GM08714 (cell line): ENCODE measurements at regions not wholly inside any gene's neighbourhood (a gene's known extent, or its start where the extent isn't known, plus 50 kb on each side); places are given as distances from the start of the nearest gene placed in this dataset.

Source experiments
- H3K4me3 ChIP-seq: fragments of 200-500 bp; sonication (Bioruptor generic); 2 replicates; pipeline ENCODE4 v1.5.1; 2014; ENCODE audit warnings: mild to moderate bottlenecking, low read length, inconsistent platforms
- ZNF274 ChIP-seq: IDR thresholded peaks from 2 replicates; pipeline ENCODE4 v1.6.1; 2012; ENCODE audit warnings: mild to moderate bottlenecking, low read depth, low read length

DNA sequence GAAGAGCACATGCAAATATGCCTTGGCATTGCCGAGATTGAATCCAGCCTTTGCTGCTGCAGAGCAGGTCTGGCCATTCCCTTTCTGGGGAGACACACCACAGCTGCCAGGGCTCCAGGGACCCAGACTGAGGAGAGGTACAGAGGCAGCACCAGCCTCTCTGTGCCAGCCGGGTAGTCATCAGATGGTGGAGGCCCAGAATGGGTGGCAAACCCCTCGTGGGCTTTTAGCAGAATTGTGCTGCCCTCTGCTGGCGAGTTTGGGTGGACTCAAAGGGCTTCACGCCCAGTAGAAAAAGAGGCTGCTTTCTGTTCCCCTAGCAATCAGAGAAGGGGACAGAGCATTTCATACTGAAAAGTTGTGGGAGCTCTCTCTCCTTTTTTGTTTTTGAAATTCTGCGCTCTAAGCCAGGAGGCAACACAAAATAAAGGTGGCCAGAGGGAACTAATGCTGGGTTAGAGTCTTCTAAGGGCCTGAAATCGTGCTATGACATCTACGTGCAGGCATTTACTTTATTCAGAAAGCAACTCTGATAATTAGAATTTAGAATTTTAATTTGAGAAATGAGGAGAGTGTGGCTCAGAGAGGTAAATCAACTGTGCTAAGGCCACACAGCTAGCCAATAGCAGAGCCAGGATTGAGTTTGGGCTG lies 158.8 kb upstream of the NAV2 start:
- no peak for TF ChIP-seq ZNF274
- H3K4me3 ChIP-seq = no peak overlapping the region

DNA sequence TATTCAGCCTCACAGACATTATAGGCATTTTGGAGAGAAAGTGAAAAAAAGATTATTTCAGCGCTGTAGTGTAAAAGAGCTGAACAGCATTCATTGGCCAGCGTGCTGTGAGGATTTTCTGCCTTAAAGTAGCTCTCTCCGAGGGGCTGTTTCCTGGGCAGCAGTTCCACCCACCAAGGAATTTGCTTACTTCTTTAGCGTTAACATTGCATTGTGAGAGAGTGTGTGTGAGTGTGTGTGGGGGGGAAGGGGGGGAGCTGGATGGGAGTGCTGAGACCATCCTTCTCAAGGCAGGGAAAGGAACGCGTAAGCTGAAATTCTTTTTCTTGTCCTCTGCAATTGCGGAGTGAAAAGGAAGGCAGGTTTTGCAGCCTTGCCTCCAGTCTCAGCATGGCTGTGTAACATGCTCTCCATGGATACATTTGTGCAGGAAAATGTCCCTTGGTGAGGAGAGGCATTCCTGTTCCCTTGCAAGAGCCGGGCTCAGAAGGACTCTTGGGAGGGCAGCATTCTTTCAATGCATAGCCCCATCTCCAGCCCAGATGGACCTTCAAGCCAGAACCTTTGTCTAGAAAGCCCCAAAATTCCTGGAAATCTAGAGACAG lies 159.9 kb upstream of the NAV2 start:
- no peak for TF ChIP-seq ZNF274
- no peak overlapping the region for H3K4me3 ChIP-seq

DNA sequence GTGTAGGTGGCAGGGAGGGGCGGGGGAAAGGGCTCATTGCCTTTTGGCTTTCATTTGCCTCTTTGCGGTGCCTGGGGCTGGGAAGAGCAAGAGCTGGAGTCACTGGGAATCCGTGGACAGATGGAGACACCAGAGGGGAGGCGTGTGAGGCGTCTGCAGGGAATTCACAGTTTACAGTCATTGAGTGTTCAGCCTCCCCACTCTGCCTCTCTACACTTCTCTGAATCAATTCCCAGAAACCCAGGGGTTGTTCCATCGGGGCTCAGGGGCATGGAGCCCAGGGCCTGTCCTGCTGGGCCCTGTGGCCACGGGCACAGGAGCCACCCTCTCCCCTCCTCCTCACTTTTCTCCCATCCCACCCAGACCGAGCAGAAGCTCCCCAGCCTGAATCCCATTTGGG lies 160.5 kb upstream of the NAV2 start:
- TF ChIP-seq ZNF274 = no peak
- no peak overlapping the region for H3K4me3 ChIP-seq

DNA sequence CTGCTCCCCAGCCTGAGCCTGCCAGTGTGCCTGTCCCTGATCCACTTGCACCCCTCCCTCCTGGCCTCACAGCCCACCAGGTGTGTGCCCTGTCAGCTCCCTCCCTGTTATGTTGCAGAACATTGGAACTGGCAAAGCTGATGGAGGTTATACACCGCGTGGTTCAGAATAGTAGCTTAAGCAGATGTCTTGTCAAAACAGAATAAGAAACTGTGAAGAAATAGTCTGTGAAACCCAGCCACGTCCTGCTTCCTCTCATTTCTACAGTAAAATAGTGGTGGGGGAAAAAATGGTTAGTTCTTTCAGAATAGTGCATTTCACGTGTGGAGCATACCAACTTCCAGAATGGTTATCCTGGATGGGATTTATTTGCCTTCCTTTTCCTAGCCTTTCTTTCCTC lies 161.2 kb upstream of the NAV2 start:
- TF ChIP-seq ZNF274 = no peak
- H3K4me3 ChIP-seq = no peak overlapping the region

DNA sequence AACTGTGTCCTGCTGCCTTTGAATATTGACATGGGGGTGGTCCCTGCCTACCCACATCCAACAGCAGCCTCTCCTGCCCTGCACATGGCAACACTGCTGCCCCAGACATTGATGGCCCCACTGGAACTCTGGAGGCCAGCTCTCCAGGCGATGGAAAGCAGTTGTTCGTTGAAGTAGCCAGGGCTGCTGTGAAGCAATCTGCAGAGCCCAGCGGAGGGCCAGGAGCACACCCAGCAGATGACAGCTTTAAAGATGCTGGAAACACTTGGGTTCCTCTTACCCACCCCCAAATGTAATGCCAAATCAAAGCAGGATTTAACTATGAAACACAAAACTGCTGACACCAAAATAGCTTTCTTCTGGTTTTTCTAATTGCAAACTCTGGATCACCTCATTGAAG lies 165.6 kb upstream of the NAV2 start:
- H3K4me3 ChIP-seq = no peak overlapping the region
- TF ChIP-seq ZNF274 = no peak

DNA sequence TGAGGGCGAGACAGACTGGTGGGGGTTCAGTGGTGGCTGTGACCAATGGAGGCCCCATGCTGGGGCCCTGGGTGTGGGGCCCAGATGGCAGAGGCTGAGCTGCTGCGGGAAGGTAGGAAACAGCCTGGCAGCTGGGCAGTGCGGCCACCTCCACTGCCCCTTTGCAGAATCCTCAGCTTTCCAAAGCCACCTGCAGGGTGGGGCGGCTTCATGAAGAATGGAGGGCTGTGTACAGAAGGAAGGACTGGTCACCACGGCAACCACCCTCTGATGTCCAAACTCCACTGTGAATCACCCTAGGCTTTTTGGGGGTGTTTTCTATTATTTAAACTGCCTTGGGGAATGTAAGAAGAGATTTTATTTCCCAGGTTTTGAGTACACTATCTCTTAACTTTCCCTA lies 166.3 kb upstream of the NAV2 start:
- TF ChIP-seq ZNF274 = no peak
- H3K4me3 ChIP-seq = no peak overlapping the region

DNA sequence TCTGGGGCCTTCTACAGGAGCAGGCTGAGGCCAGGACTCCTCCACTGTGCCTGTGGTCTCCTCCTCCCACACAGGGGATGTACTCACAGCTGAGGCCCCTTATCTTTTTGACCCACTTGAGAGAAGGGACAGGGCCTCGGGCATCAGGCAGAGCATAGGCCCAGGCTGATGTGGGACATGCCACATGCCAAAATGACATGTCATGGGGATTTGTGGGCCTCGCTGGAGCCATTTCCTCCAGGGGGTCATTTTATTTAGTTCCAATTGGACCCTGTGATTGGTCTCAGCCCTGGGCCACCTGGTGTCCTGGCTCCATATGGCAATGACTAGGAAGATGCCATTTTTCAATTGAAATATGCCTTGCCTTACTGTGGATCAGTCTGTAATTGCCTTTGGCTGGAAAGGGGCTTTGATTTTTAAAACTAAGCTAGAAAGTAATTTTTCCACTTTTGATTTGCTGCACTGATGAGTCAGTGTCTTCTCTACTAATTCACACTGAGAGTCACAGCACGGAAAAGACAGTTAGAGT lies 171.1 kb upstream of the NAV2 start:
- H3K4me3 ChIP-seq = no peak overlapping the region
- TF ChIP-seq ZNF274 = no peak

DNA sequence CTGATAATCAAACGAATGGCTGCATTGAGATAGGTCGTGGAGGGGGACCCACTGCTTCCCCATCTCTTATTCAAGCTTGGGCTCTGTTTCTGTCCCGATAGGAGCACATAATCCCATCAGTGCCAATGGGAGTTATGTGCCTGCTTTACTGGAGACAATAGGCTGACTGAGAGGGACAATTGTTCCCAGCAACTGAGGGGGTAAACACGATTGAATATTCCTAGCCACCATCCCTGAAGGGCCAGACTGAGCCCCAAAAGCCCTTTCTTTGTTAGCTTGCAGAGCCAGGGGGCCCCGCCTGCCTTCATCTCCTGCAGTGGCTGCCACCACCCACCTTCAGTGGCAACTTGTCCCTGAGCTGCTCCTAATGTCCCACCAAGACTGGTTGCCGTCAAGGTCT lies 172.8 kb upstream of the NAV2 start:
- no peak overlapping the region for H3K4me3 ChIP-seq
- no peak for TF ChIP-seq ZNF274

DNA sequence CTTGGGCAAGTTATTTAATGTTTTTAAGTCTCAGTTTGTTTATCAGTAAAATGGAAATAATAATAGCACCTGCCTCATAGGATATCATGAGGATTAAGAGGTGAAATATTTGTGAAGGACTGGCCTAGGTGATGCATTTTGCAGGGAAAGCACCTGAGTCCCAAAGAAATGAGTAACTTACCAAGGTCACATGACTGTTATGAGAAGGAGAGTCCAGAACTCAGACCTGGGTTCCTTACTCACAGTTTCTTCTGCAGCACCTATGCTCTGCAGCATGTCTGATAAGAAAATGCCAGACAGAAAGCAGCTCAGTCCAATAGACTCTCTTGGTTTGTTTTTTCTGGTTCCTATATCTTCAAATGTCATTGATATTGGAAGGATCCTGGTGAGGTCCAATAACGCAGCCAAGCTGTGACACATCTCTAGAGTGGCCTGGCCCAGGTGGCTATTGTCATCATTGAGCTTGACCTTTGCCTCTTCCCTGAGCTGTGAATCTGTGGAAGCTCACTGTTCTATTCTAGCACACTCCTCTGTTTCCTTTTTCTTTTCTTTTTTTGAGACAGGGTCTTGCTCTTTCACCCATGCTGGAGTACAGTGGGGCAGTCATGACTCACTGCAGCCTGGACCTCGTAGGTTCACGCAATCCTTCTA lies 174.7 kb upstream of the NAV2 start:
- no peak for TF ChIP-seq ZNF274
- no peak overlapping the region for H3K4me3 ChIP-seq

DNA sequence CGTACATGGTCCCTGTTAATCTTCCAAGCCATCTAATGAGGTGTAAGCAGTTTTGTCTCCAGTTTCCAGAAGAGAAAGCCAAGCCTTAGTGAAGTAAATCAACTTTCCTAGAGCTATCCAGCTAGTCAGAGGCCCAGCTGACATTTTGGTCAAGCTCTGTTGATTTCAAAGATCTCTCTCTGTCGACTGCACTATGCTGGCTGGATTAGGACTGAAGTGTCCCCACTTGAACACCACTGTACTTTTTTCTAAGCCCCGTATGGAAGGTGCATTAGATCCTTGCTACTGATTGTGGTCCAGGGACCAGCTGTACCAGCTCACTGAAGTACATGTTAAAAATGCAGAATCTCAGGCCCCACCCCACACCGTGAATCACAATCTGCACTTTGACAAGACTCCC lies 176.5 kb upstream of the NAV2 start:
- no peak for TF ChIP-seq ZNF274
- H3K4me3 ChIP-seq = no peak overlapping the region

DNA sequence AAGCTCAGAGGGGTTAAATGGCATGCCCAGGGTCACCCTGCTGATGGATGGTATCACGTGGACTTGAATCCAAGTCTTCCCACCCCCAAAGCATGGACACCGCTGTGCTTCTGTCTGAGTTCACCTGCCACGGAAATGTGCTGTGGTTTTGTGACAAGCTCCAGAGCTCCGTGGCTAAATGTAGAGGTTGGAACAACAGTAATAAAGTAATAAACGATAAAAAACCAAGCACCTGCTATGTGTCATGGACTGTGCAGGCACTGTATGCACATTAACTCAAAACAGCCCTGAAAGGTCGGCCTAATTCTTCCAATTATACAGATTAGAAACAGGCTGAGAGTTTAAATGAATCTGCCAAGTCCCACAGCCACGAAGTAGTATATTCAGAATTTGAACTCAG lies 182.1 kb upstream of the NAV2 start:
- no peak for TF ChIP-seq ZNF274
- H3K4me3 ChIP-seq = no peak overlapping the region

DNA sequence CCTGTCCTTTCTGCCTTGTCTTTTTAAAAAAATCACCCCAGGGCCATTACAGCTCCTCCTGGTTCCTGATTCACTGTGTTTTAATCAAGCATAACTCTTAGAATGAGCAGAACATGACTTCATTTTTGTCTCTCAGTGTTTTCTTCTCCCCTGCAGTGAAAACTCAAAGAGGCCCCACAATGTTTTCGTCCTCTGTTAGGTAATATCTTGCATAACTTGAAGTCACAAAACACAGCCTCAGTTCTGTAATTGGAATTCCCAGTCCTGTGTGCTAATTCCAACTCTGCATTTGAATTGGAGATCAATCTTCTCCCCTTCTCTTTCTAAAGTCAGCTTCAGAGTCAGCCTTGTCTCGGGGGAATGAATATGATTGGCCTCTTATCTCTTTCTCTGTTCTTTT lies 186.5 kb upstream of the NAV2 start:
- no peak for TF ChIP-seq ZNF274

DNA sequence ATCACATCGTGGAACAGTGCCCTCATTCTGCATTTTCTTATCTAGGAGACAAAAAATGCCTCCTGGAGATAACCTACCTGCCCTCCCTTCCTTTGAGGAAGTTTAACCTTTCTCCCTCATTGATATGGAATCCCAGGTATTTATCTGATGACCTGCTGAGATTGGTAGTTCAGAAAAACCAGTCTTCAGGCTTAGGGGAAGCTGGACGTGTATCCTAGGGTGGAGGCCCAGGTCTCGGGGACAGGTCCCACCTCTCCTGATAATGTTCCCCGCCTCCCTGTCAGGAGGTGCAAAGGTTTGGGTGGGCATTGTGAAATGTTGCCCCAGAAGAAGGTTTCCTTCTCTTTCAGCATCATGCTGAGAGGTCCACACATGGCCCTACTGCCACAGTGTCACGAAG lies 186.9 kb upstream of the NAV2 start:
- TF ChIP-seq ZNF274 = no peak
- no peak overlapping the region for H3K4me3 ChIP-seq

More for the DNA sequence above, 186.5 kb upstream of the NAV2 start:
- no peak overlapping the region for H3K4me3 ChIP-seq

DNA sequence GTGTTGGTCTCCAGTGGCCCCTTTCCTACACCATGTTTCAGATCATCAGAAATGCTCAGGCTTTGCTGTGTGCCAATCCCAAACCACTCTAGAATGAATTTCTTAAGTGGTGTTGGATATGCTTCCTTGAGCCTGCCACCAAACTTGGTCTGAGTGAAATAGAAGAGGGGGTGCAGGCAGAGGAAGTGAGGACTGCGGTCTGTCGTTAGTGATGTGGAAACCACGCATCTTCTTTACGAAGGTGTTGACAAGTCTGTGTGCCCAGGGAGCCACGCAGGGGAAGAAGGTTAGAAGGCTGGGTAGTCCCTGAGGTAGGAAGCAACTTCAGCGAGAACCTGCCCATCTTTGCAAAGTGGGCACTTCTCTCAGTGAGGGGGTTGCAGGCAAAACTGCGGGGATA lies 187.4 kb upstream of the NAV2 start:
- no peak for TF ChIP-seq ZNF274
- H3K4me3 ChIP-seq = no peak overlapping the region

DNA sequence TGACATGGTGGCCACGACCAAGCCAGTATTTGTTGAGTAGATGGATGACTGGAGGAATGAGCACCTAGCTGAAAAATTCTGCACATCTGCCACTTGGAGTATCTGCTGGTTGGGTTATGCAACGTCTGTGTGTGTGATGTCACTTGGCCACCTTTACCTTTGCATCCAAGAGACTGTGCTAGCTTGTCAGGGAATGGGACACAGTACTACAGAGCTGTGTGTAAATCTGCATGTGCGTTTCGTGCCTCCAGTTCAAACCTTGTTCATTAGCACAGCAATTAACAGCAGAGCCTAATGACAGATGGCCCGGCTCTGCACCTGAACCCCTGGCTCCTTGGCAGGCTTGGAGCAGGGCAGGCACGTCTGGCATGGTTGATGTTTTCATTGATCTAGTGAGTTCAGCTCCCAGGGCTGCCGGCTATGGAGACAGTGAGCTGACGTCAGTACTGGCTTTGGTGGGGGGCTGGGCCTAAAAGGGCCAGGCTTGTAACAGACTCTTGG lies 188.4 kb upstream of the NAV2 start:
- TF ChIP-seq ZNF274 = no peak
- no peak overlapping the region for H3K4me3 ChIP-seq
